Lower lobe of right lung (tissue), 2 donors: ENCODE measurements at regions not wholly inside any gene's neighbourhood (a gene's known extent, or its start where the extent isn't known, plus 50 kb on each side); places are given as distances from the start of the nearest gene placed in this dataset.

Experiments used
- ATAC-seq, 2 donors: fragments of 200-7000 bp; cut with Tn5 transposase; one replicate each; pipeline ENCODE4 v1.9.1; 2020 to 2022; ENCODE audit warnings: mild to moderate bottlenecking in 2 of 2, moderate library complexity in 2 of 2
- DNase-seq: peaks from one replicate; pipeline ENCODE4 v3.0.0-alpha.2; 2020
- H3K27ac ChIP-seq: fragments of 200-600 bp; one replicate; pipeline ENCODE4 v1.8.0; 2022
- H3K27me3 ChIP-seq: fragments of 200-600 bp; one replicate; pipeline ENCODE4 v1.8.0; 2022; ENCODE audit warnings: low read depth
- H3K36me3 ChIP-seq: fragments of 200-600 bp; one replicate; pipeline ENCODE4 v1.8.0; 2022; ENCODE audit warnings: mild to moderate bottlenecking
- H3K4me1 ChIP-seq: fragments of 200-600 bp; one replicate; pipeline ENCODE4 v1.8.0; 2022
- H3K4me3 ChIP-seq: fragments of 200-600 bp; one replicate; pipeline ENCODE4 v1.8.0; 2022; ENCODE audit warnings: mild to moderate bottlenecking
- H3K9me3 ChIP-seq: fragments of 200-600 bp; one replicate; pipeline ENCODE4 v1.8.0; 2022
- CTCF ChIP-seq: fragments of 200-600 bp; IDR thresholded peaks from one replicate; pipeline ENCODE4 v1.8.0; 2022; ENCODE audit warnings: antibody characterized with exemption, mild to moderate bottlenecking
- intact Hi-C: fragments of 100-400 bp; cut with DNase I; formaldehyde crosslinking; loops from one replicate; pipeline ENCODE4 v1.11.0; 2022
- donor health status: DM: no; HTN: yes; CAD: no; lungs with severe emphysema.

- TF ChIP-seq CTCF: no peak
- H3K4me3 ChIP-seq: no peak overlapping the region
- peaks cover 12% of the 10 kb centered on the region for H3K4me1 ChIP-seq
- DNase-seq (no peak), ATAC-seq (no peak)
- no peaks in the 10 kb centered on the region for H3K36me3 ChIP-seq
- H3K9me3 ChIP-seq: no peaks in the 10 kb centered on the region
- no peaks in the 10 kb centered on the region for H3K27me3 ChIP-seq
- no peak overlapping the region for H3K27ac ChIP-seq
- intact Hi-C loops: no loop called here
These were observed 63.7 kb upstream of the SESN3 start for GRCh38 chr11:95294701-95295100.

DNA sequence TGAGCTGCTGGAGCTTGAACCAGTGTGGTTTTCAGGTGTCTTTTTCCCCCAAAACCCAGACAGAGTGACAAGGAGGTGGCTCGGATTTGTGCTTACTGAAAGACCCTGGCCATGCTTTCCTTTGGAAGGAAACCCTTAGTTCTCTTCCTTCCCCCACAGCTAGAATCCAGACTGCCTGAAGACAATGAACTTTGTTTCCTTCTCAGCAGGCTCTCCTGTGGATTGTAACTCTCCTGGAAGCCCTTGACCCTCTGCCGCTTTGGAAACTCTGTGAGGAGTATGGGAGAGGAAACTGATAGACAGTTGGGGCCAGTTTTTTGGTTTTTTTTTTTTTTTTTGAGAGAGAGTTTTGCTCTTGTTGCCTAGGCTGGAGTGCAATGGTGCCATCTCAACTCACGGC, 62.1 kb upstream of the SESN3 start:
- peaks cover 12% of the 10 kb centered on the region for H3K4me1 ChIP-seq
- intact Hi-C loops: no loop called here
- no peak for DNase-seq
- H3K36me3 ChIP-seq: no peaks in the 10 kb centered on the region
- H3K4me3 ChIP-seq: no peak overlapping the region
- H3K27me3 ChIP-seq: no peaks in the 10 kb centered on the region
- no peak overlapping the region for H3K27ac ChIP-seq
- TF ChIP-seq CTCF: no peak
- no peak for ATAC-seq
- no peaks in the 10 kb centered on the region for H3K9me3 ChIP-seq

DNA sequence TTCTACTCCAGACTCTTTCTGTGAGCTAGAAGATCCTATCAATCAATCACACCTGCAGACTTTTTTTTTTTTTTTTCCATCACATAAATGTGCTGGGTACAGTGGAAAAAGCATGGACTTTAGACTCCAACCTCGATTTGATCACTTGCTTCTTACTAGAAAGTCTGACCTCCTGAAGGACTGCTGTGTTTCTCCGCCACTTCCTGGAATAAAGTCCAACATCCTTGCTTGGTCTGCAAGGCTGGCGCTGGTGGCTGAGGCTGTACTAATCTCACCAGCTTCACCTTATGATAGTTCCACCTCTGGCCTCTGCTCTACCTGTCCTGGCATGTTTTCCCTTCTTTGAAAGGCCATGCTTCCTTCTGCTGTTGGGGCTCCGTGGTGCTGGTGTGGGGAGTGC, 60.9 kb upstream of the SESN3 start:
- ATAC-seq (no peak), DNase-seq (no peak)
- Histone ChIP-seq H3K27ac (no peak overlapping the region), H3K4me1 (peaks cover 12% of the 10 kb centered on the region), H3K36me3 (no peaks in the 10 kb centered on the region), H3K9me3 (no peaks in the 10 kb centered on the region), H3K4me3 (no peak overlapping the region), H3K27me3 (no peaks in the 10 kb centered on the region)
- TF ChIP-seq CTCF: no peak
- intact Hi-C loops: no loop called here

DNA sequence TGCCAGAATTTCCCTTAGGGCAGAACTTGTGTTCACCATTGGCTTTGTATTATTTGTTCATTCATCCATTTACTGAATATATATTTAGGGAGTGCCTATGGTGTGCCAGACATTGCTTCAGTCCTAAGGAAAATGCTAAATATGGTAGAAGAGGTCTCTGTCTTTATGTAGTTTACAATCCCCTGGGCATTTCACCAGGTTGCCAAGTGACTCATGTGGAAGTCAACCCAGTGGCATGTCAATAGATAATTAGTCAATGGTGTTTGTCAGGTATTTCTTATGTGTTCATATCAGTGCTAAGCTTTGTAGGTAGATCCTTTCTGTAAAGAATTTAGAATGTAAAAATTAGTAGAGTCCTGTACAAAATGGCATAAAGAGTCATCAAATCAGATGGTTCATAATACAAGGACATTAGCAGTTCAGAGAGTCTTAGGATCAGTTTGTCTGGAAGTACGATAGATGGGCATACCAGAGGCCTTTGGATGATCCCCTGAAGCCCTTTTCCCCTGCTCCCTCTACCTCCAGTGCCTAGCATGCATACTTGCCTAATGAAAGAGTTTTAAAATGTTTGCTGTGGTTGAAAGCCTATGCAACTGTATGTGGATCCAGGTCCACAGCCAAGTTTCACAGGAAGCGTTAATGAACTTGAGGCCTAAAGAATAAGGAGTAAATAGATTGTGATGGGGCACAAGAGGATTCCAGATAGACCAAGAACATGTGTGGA, 58.5 kb upstream of the SESN3 start:
- intact Hi-C loops: no loop called here
- no peaks in the 10 kb centered on the region for H3K9me3 ChIP-seq
- H3K4me1 ChIP-seq: no peaks in the 10 kb centered on the region
- no peaks in the 10 kb centered on the region for H3K36me3 ChIP-seq
- ATAC-seq (no peak), DNase-seq (no peak)
- H3K27me3 ChIP-seq: no peaks in the 10 kb centered on the region
- no peak overlapping the region for H3K27ac ChIP-seq
- TF ChIP-seq CTCF: no peak
- no peak overlapping the region for H3K4me3 ChIP-seq

DNA sequence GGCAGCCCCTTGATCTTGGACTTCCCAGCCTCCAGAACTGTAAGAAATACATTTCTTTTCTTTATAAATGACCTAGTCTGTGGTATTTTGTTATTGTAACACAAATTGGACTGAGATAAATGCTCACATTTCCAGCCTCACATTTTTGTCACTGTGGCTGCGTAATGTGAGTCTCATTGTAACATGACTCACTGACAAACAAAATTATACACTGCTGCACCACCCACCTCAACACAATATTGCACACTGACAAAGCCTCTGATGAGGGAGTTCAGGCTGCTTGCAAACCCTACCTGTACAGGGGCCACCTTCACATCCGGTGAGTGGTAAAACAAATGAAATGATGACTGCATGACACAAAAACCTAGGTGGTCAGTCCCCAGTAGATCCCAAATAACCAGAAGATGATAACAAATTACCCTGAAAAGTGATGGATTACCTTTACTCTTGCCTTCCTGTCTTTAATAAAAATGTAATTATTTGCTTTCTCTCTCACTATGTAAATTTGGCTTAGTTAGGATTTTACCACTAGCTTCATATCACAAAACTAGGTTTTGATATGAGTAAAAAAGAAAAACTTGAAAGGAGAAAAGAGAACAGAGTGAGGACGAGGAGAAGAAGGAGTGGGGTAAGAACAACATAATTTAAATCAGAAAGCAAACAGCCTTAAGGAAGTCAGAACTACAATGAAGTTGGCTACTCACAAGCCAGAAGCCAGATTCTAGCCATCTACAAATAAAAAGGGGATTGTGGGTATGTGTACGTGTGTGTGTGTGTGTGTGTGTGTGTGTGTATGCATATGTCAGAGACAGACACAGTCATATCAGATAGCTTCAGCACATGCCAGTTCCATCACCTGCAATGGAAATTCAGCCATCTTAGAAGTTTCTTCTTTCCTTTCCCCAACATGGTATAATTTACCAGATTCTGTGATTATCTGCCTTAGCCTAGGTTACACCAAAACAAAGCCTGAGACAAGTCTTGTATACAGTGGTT, 53.4 kb upstream of the SESN3 start:
- Histone ChIP-seq H3K27me3 (no peaks in the 10 kb centered on the region), H3K4me3 (no peak overlapping the region), H3K36me3 (no peaks in the 10 kb centered on the region), H3K27ac (no peak overlapping the region), H3K4me1 (peaks cover 8% of the 10 kb centered on the region), H3K9me3 (no peaks in the 10 kb centered on the region)
- no peak for DNase-seq
- intact Hi-C loops: no loop called here
- no peak for TF ChIP-seq CTCF
- no peak for ATAC-seq
